ENCODE measurements at regions not wholly inside any gene's neighbourhood (a gene's known extent, or its start where the extent isn't known, plus 50 kb on each side); places are given as distances from the start of the nearest gene placed in this dataset.

GRCh38 chr14:56374421-56374820 is 205.2 kb upstream of the TMEM260 start:
- Histone ChIP-seq H3K27me3 (ENCODE audit: control insufficient read depth, insufficient read depth, low read length) (no peaks in the 10 kb centered on the region), H3K4me1 (ENCODE audit: control insufficient read depth in 2 of 3, insufficient read depth in 2 of 3, low read depth in 1 of 3, low read length in 3 of 3) (no peaks in the 10 kb centered on the region), H3K27ac (ENCODE audit: low read depth in 2 of 2, low read length in 2 of 2) (no peak overlapping the region), H3K9me3 (ENCODE audit: control insufficient read depth in 2 of 3, insufficient read depth in 1 of 3, low read length in 3 of 3) (no peaks in the 10 kb centered on the region), H3K36me3 (ENCODE audit: control insufficient read depth in 2 of 3, insufficient read depth in 3 of 3, low read length in 3 of 3) (no peaks in the 10 kb centered on the region), H3K9ac (ENCODE audit: low read length in 3 of 3) (no peak overlapping the region), H3K4me3 (ENCODE audit: low read length in 3 of 3) (no peak overlapping the region)
- intact Hi-C loops (cut with DNase I), result no loop called here
- no peak for FAIRE-seq
- no peak for DNase-seq
- TF ChIP-seq, protein P1, sequence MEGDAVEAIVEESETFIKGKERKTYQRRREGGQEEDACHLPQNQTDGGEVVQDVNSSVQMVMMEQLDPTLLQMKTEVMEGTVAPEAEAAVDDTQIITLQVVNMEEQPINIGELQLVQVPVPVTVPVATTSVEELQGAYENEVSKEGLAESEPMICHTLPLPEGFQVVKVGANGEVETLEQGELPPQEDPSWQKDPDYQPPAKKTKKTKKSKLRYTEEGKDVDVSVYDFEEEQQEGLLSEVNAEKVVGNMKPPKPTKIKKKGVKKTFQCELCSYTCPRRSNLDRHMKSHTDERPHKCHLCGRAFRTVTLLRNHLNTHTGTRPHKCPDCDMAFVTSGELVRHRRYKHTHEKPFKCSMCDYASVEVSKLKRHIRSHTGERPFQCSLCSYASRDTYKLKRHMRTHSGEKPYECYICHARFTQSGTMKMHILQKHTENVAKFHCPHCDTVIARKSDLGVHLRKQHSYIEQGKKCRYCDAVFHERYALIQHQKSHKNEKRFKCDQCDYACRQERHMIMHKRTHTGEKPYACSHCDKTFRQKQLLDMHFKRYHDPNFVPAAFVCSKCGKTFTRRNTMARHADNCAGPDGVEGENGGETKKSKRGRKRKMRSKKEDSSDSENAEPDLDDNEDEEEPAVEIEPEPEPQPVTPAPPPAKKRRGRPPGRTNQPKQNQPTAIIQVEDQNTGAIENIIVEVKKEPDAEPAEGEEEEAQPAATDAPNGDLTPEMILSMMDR (IDR thresholded peaks at IDR 0.05; ENCODE audit: borderline replicate concordance, extremely low read depth, insufficient read depth), result no peak

DNA sequence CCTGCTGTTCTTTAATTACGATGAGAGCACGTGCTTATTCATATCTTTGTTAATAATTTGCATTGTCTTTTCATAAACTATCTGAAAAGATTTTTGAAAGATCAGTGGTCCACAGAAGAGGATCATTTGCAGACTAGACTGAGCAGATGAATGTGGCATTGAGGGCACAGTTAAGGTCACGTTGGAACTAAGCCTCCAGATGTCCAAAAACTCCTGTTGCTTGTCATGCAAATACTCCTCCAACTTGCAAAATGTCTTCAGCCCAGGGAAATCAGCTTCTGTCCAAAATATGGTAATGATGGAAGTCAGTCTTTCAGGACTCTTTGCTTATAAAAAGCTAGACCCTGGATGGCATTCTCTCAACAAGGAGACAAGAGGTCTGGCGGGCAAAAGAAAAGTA is 201.6 kb upstream of the TMEM260 start:
- FAIRE-seq (no peak), DNase-seq (no peak)
- H3K9me3 ChIP-seq (ENCODE audit: control insufficient read depth in 2 of 3, insufficient read depth in 1 of 3, low read length in 3 of 3), result no peaks in the 10 kb centered on the region
- TF ChIP-seq, protein P1 (IDR thresholded peaks at IDR 0.05; ENCODE audit: borderline replicate concordance, extremely low read depth, insufficient read depth), result no peak
- H3K9ac ChIP-seq (ENCODE audit: low read length in 3 of 3), result no peak overlapping the region
- no peaks in the 10 kb centered on the region for H3K27me3 ChIP-seq (ENCODE audit: control insufficient read depth, insufficient read depth, low read length)
- H3K36me3 ChIP-seq (ENCODE audit: control insufficient read depth in 2 of 3, insufficient read depth in 3 of 3, low read length in 3 of 3), result no peaks in the 10 kb centered on the region
- H3K4me1 ChIP-seq (ENCODE audit: control insufficient read depth in 2 of 3, insufficient read depth in 2 of 3, low read depth in 1 of 3, low read length in 3 of 3), result no peaks in the 10 kb centered on the region
- H3K4me3 ChIP-seq (ENCODE audit: low read length in 3 of 3), result no peak overlapping the region
- intact Hi-C loops (cut with DNase I), result no loop called here
- H3K27ac ChIP-seq (ENCODE audit: low read depth in 2 of 2, low read length in 2 of 2), result no peak overlapping the region

- no peak overlapping the region for H3K27ac ChIP-seq (ENCODE audit: low read depth in 2 of 2, low read length in 2 of 2)
- no peak overlapping the region for H3K4me3 ChIP-seq (ENCODE audit: low read length in 3 of 3)
- FAIRE-seq (no peak), DNase-seq (no peak)
- no peaks in the 10 kb centered on the region for H3K4me1 ChIP-seq (ENCODE audit: control insufficient read depth in 2 of 3, insufficient read depth in 2 of 3, low read depth in 1 of 3, low read length in 3 of 3)
- no peak overlapping the region for H3K9ac ChIP-seq (ENCODE audit: low read length in 3 of 3)
- intact Hi-C loops (cut with DNase I), result no loop called here
- TF ChIP-seq, protein P1 (IDR thresholded peaks at IDR 0.05; ENCODE audit: borderline replicate concordance, extremely low read depth, insufficient read depth), result no peak
- no peaks in the 10 kb centered on the region for H3K9me3 ChIP-seq (ENCODE audit: control insufficient read depth in 2 of 3, insufficient read depth in 1 of 3, low read length in 3 of 3)
- no peaks in the 10 kb centered on the region for H3K36me3 ChIP-seq (ENCODE audit: control insufficient read depth in 2 of 3, insufficient read depth in 3 of 3, low read length in 3 of 3)
- H3K27me3 ChIP-seq (ENCODE audit: control insufficient read depth, insufficient read depth, low read length), result no peaks in the 10 kb centered on the region
Measured at GRCh38 chr14:56378475-56378877, 201.1 kb upstream of the TMEM260 start.

GRCh38 chr14:56379956-56380355 is 199.6 kb upstream of the TMEM260 start:
- Histone ChIP-seq H3K27ac (ENCODE audit: low read depth in 2 of 2, low read length in 2 of 2) (no peak overlapping the region), H3K4me1 (ENCODE audit: control insufficient read depth in 2 of 3, insufficient read depth in 2 of 3, low read depth in 1 of 3, low read length in 3 of 3) (no peaks in the 10 kb centered on the region), H3K36me3 (ENCODE audit: control insufficient read depth in 2 of 3, insufficient read depth in 3 of 3, low read length in 3 of 3) (no peaks in the 10 kb centered on the region), H3K27me3 (ENCODE audit: control insufficient read depth, insufficient read depth, low read length) (no peaks in the 10 kb centered on the region), H3K4me3 (ENCODE audit: low read length in 3 of 3) (no peak overlapping the region), H3K9me3 (ENCODE audit: control insufficient read depth in 2 of 3, insufficient read depth in 1 of 3, low read length in 3 of 3) (no peaks in the 10 kb centered on the region), H3K9ac (ENCODE audit: low read length in 3 of 3) (no peak overlapping the region)
- TF ChIP-seq, protein P1 (IDR thresholded peaks at IDR 0.05; ENCODE audit: borderline replicate concordance, extremely low read depth, insufficient read depth), result no peak
- intact Hi-C loops (cut with DNase I), result no loop called here
- DNase-seq (no peak), FAIRE-seq (no peak)
